Mesendoderm (in vitro differentiated cells): ENCODE measurements at regions not wholly inside any gene's neighbourhood (a gene's known extent, or its start where the extent isn't known, plus 50 kb on each side); places are given as distances from the start of the nearest gene placed in this dataset.
"Not testable (repeated sequence)": the region's sequence is repeated elsewhere in the genome, so short reads cannot be mapped to it uniquely, and the experiment has no call there.

Source experiments
- DNase-seq: peaks from one replicate; pipeline ENCODE4 v3.0.0; 2013
- H2AK5ac ChIP-seq: 2 replicates; pipeline ENCODE4 v1.6.1; 2013; ENCODE audit warnings: low read length, inconsistent platforms
- H2BK120ac ChIP-seq: 2 replicates; pipeline ENCODE4 v1.6.1; 2013; ENCODE audit warnings: low read depth, mild to moderate bottlenecking, low read length, moderate library complexity, mixed read lengths
- H2BK15ac ChIP-seq: replicated peaks from 2 replicates; pipeline ENCODE4 v1.6.1; 2013; ENCODE audit warnings: low read depth, mild to moderate bottlenecking, moderate library complexity
- H2BK5ac ChIP-seq: 2 replicates; pipeline ENCODE4 v1.6.1; 2013; ENCODE audit warnings: low read length, inconsistent platforms
- H3K18ac ChIP-seq: 2 replicates; pipeline ENCODE4 v1.6.1; 2013; ENCODE audit warnings: mild to moderate bottlenecking, low read length, mixed read lengths
- H3K23ac ChIP-seq: one replicate; pipeline ENCODE4 v1.6.1; 2013; ENCODE audit warnings: low read length
- H3K27ac ChIP-seq: 2 replicates; pipeline ENCODE4 v1.5.1; 2013; ENCODE audit warnings: low read depth, mild to moderate bottlenecking, inconsistent platforms, low read length, moderate library complexity
- H3K27me3 ChIP-seq: 2 replicates; pipeline ENCODE4 v1.6.1; 2013; ENCODE audit warnings: low read length, control low read depth, mild to moderate bottlenecking, inconsistent platforms; ENCODE audit not compliant: insufficient read depth, poor library complexity
- H3K36me3 ChIP-seq: 2 replicates; pipeline ENCODE4 v1.6.1; 2013; ENCODE audit warnings: low read length, inconsistent platforms; ENCODE audit not compliant: control insufficient read depth, insufficient read depth
- H3K4ac ChIP-seq: one replicate; pipeline ENCODE4 v1.6.1; 2013; ENCODE audit warnings: low read depth, mild to moderate bottlenecking, low read length, moderate library complexity
- H3K4me1 ChIP-seq: 2 replicates; pipeline ENCODE4 v1.6.1; 2013; ENCODE audit warnings: low read depth, low read length, inconsistent platforms; ENCODE audit not compliant: control insufficient read depth
- H3K4me2 ChIP-seq: 2 replicates; pipeline ENCODE4 v1.6.1; 2013; ENCODE audit warnings: low read length
- H3K4me3 ChIP-seq: 2 replicates; pipeline ENCODE4 v1.5.1; 2013; ENCODE audit warnings: mild to moderate bottlenecking, low read length
- H3K56ac ChIP-seq: one replicate; pipeline ENCODE4 v1.6.1; 2013; ENCODE audit warnings: low read length
- H3K79me1 ChIP-seq: 2 replicates; pipeline ENCODE4 v1.6.1; 2013; ENCODE audit warnings: low read length, inconsistent platforms
- H3K79me2 ChIP-seq: 2 replicates; pipeline ENCODE4 v1.6.1; 2013; ENCODE audit warnings: mild to moderate bottlenecking, low read length; ENCODE audit not compliant: control insufficient read depth, insufficient read depth
- H3K9ac ChIP-seq: 2 replicates; pipeline ENCODE4 v1.6.1; 2013; ENCODE audit warnings: low read length, inconsistent platforms
- H4K5ac ChIP-seq: one replicate; pipeline ENCODE4 v1.6.1; 2013; ENCODE audit warnings: low read length
- H4K8ac ChIP-seq: one replicate; pipeline ENCODE4 v1.6.1; 2013; ENCODE audit warnings: low read depth, mild to moderate bottlenecking, control low read depth, low read length, moderate library complexity
- WGBS: extraction: QIAGEN DNeasy Blood & Tissue Kit; methylation state at CpG from one replicate; pipeline ENCODE4 v1.1.7; 2013; ENCODE audit warnings: low lambda C conversion rate, missing lambda C conversion rate; ENCODE audit not compliant: insufficient coverage; ENCODE audit errors: extremely low coverage; 5-methylcytosine and 5-hydroxymethylcytosine counted together

- H3K4me3 ChIP-seq: no peak overlapping the region
- H4K8ac ChIP-seq: no peak overlapping the region
- no peak overlapping the region for H2BK5ac ChIP-seq
- H3K27me3 ChIP-seq: no peaks in the 10 kb centered on the region
- H3K79me2 ChIP-seq: no peaks in the 10 kb centered on the region
- H3K23ac ChIP-seq: no peak overlapping the region
- H3K36me3 ChIP-seq: no peaks in the 10 kb centered on the region
- DNase-seq: no peak
- no peak overlapping the region for H4K5ac ChIP-seq
- no peak overlapping the region for H3K18ac ChIP-seq
- H3K56ac ChIP-seq: no peak overlapping the region
- H3K4ac ChIP-seq: no peak overlapping the region
- H3K27ac ChIP-seq: no peak overlapping the region
- H3K79me1 ChIP-seq: no peaks in the 10 kb centered on the region
- H3K4me1 ChIP-seq: no peaks in the 10 kb centered on the region
- no peak overlapping the region for H2BK120ac ChIP-seq
- no peak overlapping the region for H3K9ac ChIP-seq
- no peak overlapping the region for H2AK5ac ChIP-seq
- H2BK15ac ChIP-seq: no peak overlapping the region
- no peak overlapping the region for H3K4me2 ChIP-seq
- WGBS: no CpG with 5 or more reads among the region's 1 CpG
These were observed 426.3 kb upstream of the MEF2C start for GRCh38 chr5:89309268-89309667.

GRCh38 chr5:89308606-89309040 is 425.6 kb upstream of the MEF2C start:
- H2AK5ac ChIP-seq: no peak overlapping the region
- H3K23ac ChIP-seq: no peak overlapping the region
- no peaks in the 10 kb centered on the region for H3K4me1 ChIP-seq
- no peak overlapping the region for H4K8ac ChIP-seq
- no peak overlapping the region for H3K56ac ChIP-seq
- H3K9ac ChIP-seq: no peak overlapping the region
- no peak overlapping the region for H3K27ac ChIP-seq
- no peak overlapping the region for H3K4me3 ChIP-seq
- no peaks in the 10 kb centered on the region for H3K79me1 ChIP-seq
- no peak overlapping the region for H2BK5ac ChIP-seq
- no CpG with 5 or more reads among the region's 4 CpGs for WGBS
- no peak overlapping the region for H3K4ac ChIP-seq
- no peaks in the 10 kb centered on the region for H3K79me2 ChIP-seq
- H2BK120ac ChIP-seq: no peak overlapping the region
- H2BK15ac ChIP-seq: no peak overlapping the region
- no peak overlapping the region for H3K4me2 ChIP-seq
- H3K36me3 ChIP-seq: no peaks in the 10 kb centered on the region
- H4K5ac ChIP-seq: no peak overlapping the region
- no peaks in the 10 kb centered on the region for H3K27me3 ChIP-seq
- DNase-seq: no peak
- H3K18ac ChIP-seq: no peak overlapping the region

- no peak overlapping the region for H2BK120ac ChIP-seq
These were observed 425.0 kb upstream of the MEF2C start for GRCh38 chr5:89307972-89308371.

GRCh38 chr5:89307141-89307540 is 424.2 kb upstream of the MEF2C start:
- H2AK5ac ChIP-seq, H3K56ac ChIP-seq, H3K27ac ChIP-seq, H3K79me1 ChIP-seq, H3K4ac ChIP-seq, H3K18ac ChIP-seq, H3K4me3 ChIP-seq, H3K27me3 ChIP-seq, H3K23ac ChIP-seq, DNase-seq, H3K4me2 ChIP-seq, H4K5ac ChIP-seq, H3K36me3 ChIP-seq, H2BK5ac ChIP-seq, H3K9ac ChIP-seq, H2BK15ac ChIP-seq, H3K79me2 ChIP-seq, H3K4me1 ChIP-seq, H4K8ac ChIP-seq, H2BK120ac ChIP-seq: not testable (repeated sequence)
- WGBS: no CpG with 5 or more reads among the region's 2 CpGs

More at GRCh38 chr5:89307972-89308371, 425.0 kb upstream of the MEF2C start:
- H3K4me3 ChIP-seq: no peak overlapping the region
- no peak overlapping the region for H2AK5ac ChIP-seq
- 100% methylated on average over 1 of the region's 1 CpG for WGBS
- no peaks in the 10 kb centered on the region for H3K27me3 ChIP-seq
- no peak overlapping the region for H3K4me2 ChIP-seq
- H4K8ac ChIP-seq: no peak overlapping the region
- H3K4me1 ChIP-seq: no peaks in the 10 kb centered on the region
- H3K18ac ChIP-seq: no peak overlapping the region
- H3K27ac ChIP-seq: no peak overlapping the region
- H3K79me1 ChIP-seq: no peaks in the 10 kb centered on the region
- H4K5ac ChIP-seq: no peak overlapping the region
- H3K23ac ChIP-seq: no peak overlapping the region
- H2BK15ac ChIP-seq: no peak overlapping the region
- H3K36me3 ChIP-seq: no peaks in the 10 kb centered on the region
- H2BK5ac ChIP-seq: no peak overlapping the region
- H3K56ac ChIP-seq: no peak overlapping the region
- no peaks in the 10 kb centered on the region for H3K79me2 ChIP-seq
- H3K9ac ChIP-seq: no peak overlapping the region
- no peak overlapping the region for H3K4ac ChIP-seq
- no peak for DNase-seq

- Histone ChIP-seq H4K8ac (no peak overlapping the region), H3K79me1 (no peaks in the 10 kb centered on the region), H3K23ac (no peak overlapping the region), H3K79me2 (no peaks in the 10 kb centered on the region), H3K4me1 (no peaks in the 10 kb centered on the region), H3K18ac (no peak overlapping the region), H3K4me3 (no peak overlapping the region), H3K4me2 (no peak overlapping the region), H3K36me3 (no peaks in the 10 kb centered on the region), H3K27me3 (no peaks in the 10 kb centered on the region), H3K56ac (no peak overlapping the region), H4K5ac (no peak overlapping the region), H3K4ac (no peak overlapping the region), H2AK5ac (no peak overlapping the region), H2BK120ac (no peak overlapping the region), H2BK5ac (no peak overlapping the region), H2BK15ac (no peak overlapping the region), H3K27ac (no peak overlapping the region), H3K9ac (no peak overlapping the region)
- no peak for DNase-seq
- WGBS: no CpG with 5 or more reads among the region's 4 CpGs
These were observed 420.1 kb upstream of the MEF2C start for GRCh38 chr5:89303033-89303480.

- H4K8ac ChIP-seq: no peak overlapping the region
- H3K56ac ChIP-seq: no peak overlapping the region
- H2BK5ac ChIP-seq: no peak overlapping the region
- no peak overlapping the region for H3K18ac ChIP-seq
- H3K79me2 ChIP-seq: no peaks in the 10 kb centered on the region
- no peaks in the 10 kb centered on the region for H3K36me3 ChIP-seq
- DNase-seq: no peak
- no peak overlapping the region for H3K27ac ChIP-seq
- H3K4me3 ChIP-seq: no peak overlapping the region
- H2AK5ac ChIP-seq: no peak overlapping the region
- no peak overlapping the region for H3K9ac ChIP-seq
- no peaks in the 10 kb centered on the region for H3K27me3 ChIP-seq
- H3K23ac ChIP-seq: no peak overlapping the region
- no CpG with 5 or more reads among the region's 5 CpGs for WGBS
- no peak overlapping the region for H3K4me2 ChIP-seq
- no peaks in the 10 kb centered on the region for H3K79me1 ChIP-seq
- no peaks in the 10 kb centered on the region for H3K4me1 ChIP-seq
- H3K4ac ChIP-seq: no peak overlapping the region
- no peak overlapping the region for H2BK120ac ChIP-seq
- H4K5ac ChIP-seq: no peak overlapping the region
- no peak overlapping the region for H2BK15ac ChIP-seq
These were observed 419.3 kb upstream of the MEF2C start for GRCh38 chr5:89302102-89302891.
